Nephron (organoid): ENCODE measurements at regions not wholly inside any gene's neighbourhood (a gene's known extent, or its start where the extent isn't known, plus 50 kb on each side); places are given as distances from the start of the nearest gene placed in this dataset.
"Not testable (repeated sequence)": the region's sequence is repeated elsewhere in the genome, so short reads cannot be mapped to it uniquely, and the experiment has no call there.

Source experiments
- H3K27ac Mint-ChIP-seq, 3 experiments: 2 replicates each; pipeline ENCODE4 v1.8.0; 2020; ENCODE audit warnings: mixed read lengths in 3 of 3, mild to moderate bottlenecking in 2 of 3, moderate library complexity in 1 of 3
- H3K27me3 Mint-ChIP-seq: 2 replicates; pipeline ENCODE4 v1.8.0; 2021; ENCODE audit warnings: low read depth, mild to moderate bottlenecking, moderate library complexity, mixed read lengths
- H3K36me3 Mint-ChIP-seq: 2 replicates; pipeline ENCODE4 v1.8.0; 2020; ENCODE audit warnings: low read depth, mixed read lengths
- H3K4me1 Mint-ChIP-seq: 2 replicates; pipeline ENCODE4 v1.8.0; 2020; ENCODE audit warnings: mixed read lengths
- H3K4me3 Mint-ChIP-seq, 3 experiments: 2 replicates each; pipeline ENCODE4 v1.8.0; 2020; ENCODE audit warnings: mild to moderate bottlenecking in 3 of 3, mixed read lengths in 3 of 3, moderate library complexity in 2 of 3
- H3K9me3 Mint-ChIP-seq: 2 replicates; pipeline ENCODE4 v1.8.0; 2020; ENCODE audit warnings: mixed read lengths
- CTCF ChIP-seq, 3 experiments: fragments of 200-600 bp; sonication (generic); IDR thresholded peaks; one replicate each; pipeline ENCODE4 v1.5.0; 2021; ENCODE audit warnings: antibody characterized with exemption in 3 of 3; ENCODE audit not compliant: unreplicated experiment in 3 of 3

- peak in 1 of 3 experiments; percentile 16 for TF ChIP-seq CTCF (IDR thresholded peaks at IDR 0.05; ENCODE audit: unreplicated experiment in 3 of 3)
- no peaks in the 10 kb centered on the region for H3K9me3 Mint-ChIP-seq
- H3K4me1 Mint-ChIP-seq, result no peaks in the 10 kb centered on the region
- peaks cover 5% of the 10 kb centered on the region for H3K27me3 Mint-ChIP-seq
- H3K27ac Mint-ChIP-seq, result no peak overlapping the region
- no peaks in the 10 kb centered on the region for H3K36me3 Mint-ChIP-seq
- no peak overlapping the region for H3K4me3 Mint-ChIP-seq
Measured at GRCh38 chr6:11309947-11310665, 77.6 kb upstream of the NEDD9 start.

- H3K4me3 Mint-ChIP-seq, result no peak overlapping the region
- TF ChIP-seq CTCF (IDR thresholded peaks at IDR 0.05; ENCODE audit: unreplicated experiment in 3 of 3), result no peak
- H3K36me3 Mint-ChIP-seq, result peaks cover 4% of the 10 kb centered on the region
- peaks cover 5% of the 10 kb centered on the region for H3K27me3 Mint-ChIP-seq
- H3K27ac Mint-ChIP-seq, result no peak overlapping the region
- peaks cover 5% of the 10 kb centered on the region for H3K9me3 Mint-ChIP-seq
- no peaks in the 10 kb centered on the region for H3K4me1 Mint-ChIP-seq
Measured at GRCh38 chr6:11307226-11307625, 74.8 kb upstream of the NEDD9 start.

GRCh38 chr6:11304946-11305345 lies 72.5 kb upstream of the NEDD9 start:
- H3K27ac Mint-ChIP-seq, result no peak overlapping the region
- H3K9me3 Mint-ChIP-seq, result peaks cover 15% of the 10 kb centered on the region
- TF ChIP-seq CTCF (IDR thresholded peaks at IDR 0.05; ENCODE audit: unreplicated experiment in 3 of 3), result no peak
- no peaks in the 10 kb centered on the region for H3K4me1 Mint-ChIP-seq
- H3K27me3 Mint-ChIP-seq, result no peaks in the 10 kb centered on the region
- H3K36me3 Mint-ChIP-seq, result peaks cover 10% of the 10 kb centered on the region
- H3K4me3 Mint-ChIP-seq, result no peak overlapping the region

GRCh38 chr6:11299876-11300428 lies 67.5 kb upstream of the NEDD9 start:
- not testable (repeated sequence) for H3K27ac Mint-ChIP-seq, H3K27me3 Mint-ChIP-seq, H3K4me1 Mint-ChIP-seq, H3K4me3 Mint-ChIP-seq
- Mint-ChIP-seq H3K36me3 (peaks cover 16% of the 10 kb centered on the region), H3K9me3 (peaks cover 28% of the 10 kb centered on the region)

GRCh38 chr6:11299421-11299784 lies 66.9 kb upstream of the NEDD9 start:
- Mint-ChIP-seq H3K36me3 (peaks cover 16% of the 10 kb centered on the region), H3K27ac (peak overlapping the region in 1 of 3 experiments; percentile 42), H3K9me3 (peaks cover 29% of the 10 kb centered on the region)
- not testable (repeated sequence) for H3K4me3 Mint-ChIP-seq, H3K4me1 Mint-ChIP-seq, H3K27me3 Mint-ChIP-seq

- Mint-ChIP-seq H3K4me1 (no peaks in the 10 kb centered on the region), H3K36me3 (peaks cover 16% of the 10 kb centered on the region), H3K9me3 (peaks cover 29% of the 10 kb centered on the region), H3K4me3 (no peak overlapping the region), H3K27ac (peak overlapping the region in 1 of 3 experiments; percentile 42), H3K27me3 (no peaks in the 10 kb centered on the region)
- no peak for TF ChIP-seq CTCF (IDR thresholded peaks at IDR 0.05; ENCODE audit: unreplicated experiment in 3 of 3)
Measured at GRCh38 chr6:11298651-11299420, 66.4 kb upstream of the NEDD9 start.
